Activated naive CD8-positive, alpha-beta T cell treated with anti-CD3 and anti-CD28 coated beads, Interleukin-2, amount 50 U/mL, for 24 hours (primary cell): ENCODE measurements at regions not wholly inside any gene's neighbourhood (a gene's known extent, or its start where the extent isn't known, plus 50 kb on each side); places are given as distances from the start of the nearest gene placed in this dataset.

Experiments
- ATAC-seq: fragments of 150-1000 bp; cut with Tn5 transposase; one replicate; pipeline ENCODE4 v1.10.0; 2021
- DNase-seq: peaks from one replicate; pipeline ENCODE4 v3.0.0; 2021
- H3K27ac Mint-ChIP-seq: one replicate; pipeline ENCODE4 v1.8.0; 2021; ENCODE audit warnings: mild to moderate bottlenecking, mixed read lengths
- H3K27me3 Mint-ChIP-seq: one replicate; pipeline ENCODE4 v1.8.0; 2021; ENCODE audit warnings: mixed read lengths
- H3K36me3 Mint-ChIP-seq: one replicate; pipeline ENCODE4 v1.8.0; 2021; ENCODE audit warnings: low read depth, mixed read lengths
- H3K4me1 Mint-ChIP-seq: one replicate; pipeline ENCODE4 v1.8.0; 2021; ENCODE audit warnings: mixed read lengths
- H3K4me3 Mint-ChIP-seq: one replicate; pipeline ENCODE4 v1.8.0; 2021; ENCODE audit warnings: mild to moderate bottlenecking, moderate library complexity, mixed read lengths
- H3K9me3 Mint-ChIP-seq: one replicate; pipeline ENCODE4 v1.8.0; 2021; ENCODE audit warnings: mixed read lengths

DNA sequence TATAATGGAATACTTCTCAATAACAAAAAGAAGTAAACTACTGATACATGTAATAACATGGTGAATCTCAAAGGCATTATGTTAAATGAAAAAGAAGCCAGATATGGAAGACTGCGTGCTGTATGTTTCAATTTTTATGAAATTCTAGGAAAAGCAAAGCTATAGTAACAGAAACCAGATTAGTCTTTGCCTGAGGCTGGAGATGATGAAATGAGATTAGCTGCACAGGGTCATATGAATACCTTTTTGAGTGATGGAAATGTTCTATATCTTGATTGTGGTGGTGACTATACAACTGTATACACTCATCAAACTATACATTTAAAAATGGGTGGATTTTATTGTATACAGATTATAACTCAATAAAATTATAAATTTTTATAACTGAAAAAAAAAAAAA lies 113.5 kb downstream of the TMEM30B start:
- no peak for DNase-seq
- no peak for ATAC-seq
- H3K27me3 Mint-ChIP-seq = peaks cover 36% of the 10 kb centered on the region
- H3K27ac Mint-ChIP-seq = no peak overlapping the region
- peaks cover 9% of the 10 kb centered on the region for H3K9me3 Mint-ChIP-seq
- H3K36me3 Mint-ChIP-seq = no peaks in the 10 kb centered on the region
- no peaks in the 10 kb centered on the region for H3K4me1 Mint-ChIP-seq
- no peak overlapping the region for H3K4me3 Mint-ChIP-seq

DNA sequence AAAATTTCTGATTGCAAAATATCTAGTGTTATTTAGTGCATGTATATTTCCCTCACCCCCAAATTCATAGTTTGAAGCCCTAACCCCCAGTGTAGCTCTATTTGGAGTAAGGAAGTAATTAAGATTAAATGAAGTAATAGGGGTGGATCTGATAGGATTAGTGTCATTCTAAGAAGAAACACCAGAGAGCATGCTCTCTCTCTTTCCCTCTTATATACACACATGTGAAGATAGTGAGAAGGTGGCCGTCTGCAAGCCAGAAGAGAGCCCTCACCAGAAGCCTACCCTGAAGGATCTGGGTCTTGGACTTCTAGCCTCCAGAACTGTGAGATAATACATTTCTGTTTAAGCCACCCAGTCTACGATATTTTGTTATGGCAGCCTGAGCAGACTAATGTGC lies 120.3 kb downstream of the TMEM30B start:
- H3K4me3 Mint-ChIP-seq = no peak overlapping the region
- no peak overlapping the region for H3K27ac Mint-ChIP-seq
- DNase-seq (no peak), ATAC-seq (no peak)
- no peaks in the 10 kb centered on the region for H3K36me3 Mint-ChIP-seq
- no peaks in the 10 kb centered on the region for H3K4me1 Mint-ChIP-seq
- peaks cover 5% of the 10 kb centered on the region for H3K9me3 Mint-ChIP-seq
- peaks cover 26% of the 10 kb centered on the region for H3K27me3 Mint-ChIP-seq

DNA sequence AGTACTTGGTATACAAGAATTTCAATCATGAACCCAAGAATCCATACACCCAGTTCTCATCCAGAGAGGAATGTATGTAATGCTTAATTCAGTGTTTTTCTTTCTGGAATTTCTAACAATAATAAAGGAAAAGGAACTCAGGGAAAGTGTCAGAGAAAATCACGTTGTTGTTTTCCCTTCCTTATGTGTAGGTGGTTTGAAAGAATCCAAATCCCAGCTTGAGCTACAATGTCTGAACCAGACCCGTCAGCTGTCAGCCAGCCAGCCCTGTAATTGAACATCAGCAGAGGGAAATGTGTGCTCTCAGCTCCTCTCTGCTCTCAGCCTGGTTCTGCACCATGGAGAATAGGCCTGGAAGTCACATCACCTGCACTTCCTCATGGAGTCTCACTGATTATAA lies 126.5 kb downstream of the TMEM30B start:
- Mint-ChIP-seq H3K4me3 (no peak overlapping the region), H3K27me3 (peaks cover 17% of the 10 kb centered on the region), H3K27ac (no peak overlapping the region), H3K4me1 (no peaks in the 10 kb centered on the region), H3K9me3 (no peaks in the 10 kb centered on the region), H3K36me3 (no peaks in the 10 kb centered on the region)
- no peak for ATAC-seq
- DNase-seq = no peak

DNA sequence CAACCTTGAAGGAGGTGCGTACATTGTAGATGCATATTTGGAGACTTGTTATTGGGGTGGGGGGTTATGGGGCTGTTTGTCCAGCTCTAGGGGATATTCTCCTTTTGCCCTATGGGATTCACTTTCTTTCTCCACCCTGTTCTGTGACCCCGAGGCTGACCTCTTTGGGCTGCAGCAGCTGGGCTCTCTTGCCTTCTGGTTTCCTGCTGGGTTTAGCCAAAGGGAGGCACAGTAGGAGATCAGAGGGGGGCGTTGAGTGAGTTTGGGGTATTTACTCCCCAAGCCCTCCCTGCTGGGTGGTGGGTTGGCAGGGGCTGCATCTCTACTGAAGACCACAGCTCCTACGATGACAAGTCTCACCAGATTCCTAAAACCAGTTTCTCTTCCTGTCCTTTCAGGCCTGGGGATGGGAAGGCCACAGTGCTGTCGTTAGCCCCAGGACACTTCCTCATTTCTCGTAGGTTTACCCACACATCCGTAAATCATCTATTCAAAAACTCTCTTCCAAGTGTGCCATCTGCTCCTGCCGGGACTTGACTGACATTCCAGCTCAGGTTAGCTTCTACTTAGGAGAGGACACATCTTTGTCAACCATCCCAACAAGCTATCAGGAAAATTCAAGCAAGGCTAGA lies 127.1 kb downstream of the TMEM30B start:
- Mint-ChIP-seq H3K9me3 (no peaks in the 10 kb centered on the region), H3K27ac (no peak overlapping the region)

DNA sequence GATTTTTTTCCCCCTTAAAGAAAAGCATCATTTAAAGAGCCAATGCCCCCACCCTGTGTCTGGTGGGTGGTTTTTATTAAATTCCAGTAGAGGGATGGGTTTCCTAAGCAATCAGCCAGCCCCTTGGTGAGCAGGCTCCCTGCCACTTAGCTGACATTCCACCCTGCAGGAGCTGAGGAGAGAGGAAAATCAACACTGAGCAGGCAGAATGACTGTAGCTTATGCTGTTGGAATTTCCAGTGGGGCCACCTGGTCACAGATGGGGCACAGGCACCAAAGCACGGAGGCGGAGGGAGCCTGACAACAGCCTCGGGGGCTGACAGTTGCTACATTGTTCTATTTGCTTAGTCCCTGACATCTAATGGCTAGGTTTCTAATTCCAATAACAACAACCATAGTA lies 127.7 kb downstream of the TMEM30B start:
- H3K4me1 Mint-ChIP-seq = no peaks in the 10 kb centered on the region
- DNase-seq (no peak), ATAC-seq (no peak)
- H3K36me3 Mint-ChIP-seq = no peaks in the 10 kb centered on the region
- no peaks in the 10 kb centered on the region for H3K9me3 Mint-ChIP-seq
- H3K4me3 Mint-ChIP-seq = no peak overlapping the region
- no peak overlapping the region for H3K27ac Mint-ChIP-seq
- H3K27me3 Mint-ChIP-seq = peaks cover 16% of the 10 kb centered on the region

More for the DNA sequence above, 127.1 kb downstream of the TMEM30B start:
- Mint-ChIP-seq H3K36me3 (no peaks in the 10 kb centered on the region), H3K4me3 (no peak overlapping the region), H3K27me3 (peaks cover 16% of the 10 kb centered on the region), H3K4me1 (no peaks in the 10 kb centered on the region)
- no peak for ATAC-seq
- DNase-seq = no peak

DNA sequence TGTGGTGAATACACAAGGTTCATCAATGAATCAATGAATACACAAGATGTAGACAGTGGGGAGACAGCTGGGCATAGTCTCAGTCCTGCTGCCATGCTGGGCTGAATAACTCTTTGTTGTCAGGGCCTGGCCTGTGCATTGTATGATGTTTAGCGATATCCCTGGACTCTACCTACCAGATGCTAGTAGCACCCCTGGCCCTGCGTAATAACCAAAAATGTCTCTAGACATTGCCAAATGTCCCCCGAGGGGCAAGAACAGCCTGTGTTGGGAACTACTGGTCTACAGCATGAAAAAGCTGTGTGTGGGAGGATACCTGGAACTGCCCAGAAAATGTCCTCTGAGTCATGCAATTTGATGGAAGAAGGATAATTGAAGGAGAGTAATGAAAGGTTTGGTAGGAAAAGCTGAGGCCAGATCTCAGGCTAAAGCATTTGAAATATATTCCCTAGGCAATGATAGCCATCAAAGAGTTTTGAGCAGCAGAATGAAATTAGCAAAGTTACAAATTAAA lies 128.2 kb downstream of the TMEM30B start:
- no peak for ATAC-seq
- Mint-ChIP-seq H3K9me3 (no peaks in the 10 kb centered on the region), H3K27me3 (peaks cover 16% of the 10 kb centered on the region), H3K27ac (no peak overlapping the region), H3K4me1 (no peaks in the 10 kb centered on the region), H3K4me3 (no peak overlapping the region), H3K36me3 (no peaks in the 10 kb centered on the region)
- no peak for DNase-seq

DNA sequence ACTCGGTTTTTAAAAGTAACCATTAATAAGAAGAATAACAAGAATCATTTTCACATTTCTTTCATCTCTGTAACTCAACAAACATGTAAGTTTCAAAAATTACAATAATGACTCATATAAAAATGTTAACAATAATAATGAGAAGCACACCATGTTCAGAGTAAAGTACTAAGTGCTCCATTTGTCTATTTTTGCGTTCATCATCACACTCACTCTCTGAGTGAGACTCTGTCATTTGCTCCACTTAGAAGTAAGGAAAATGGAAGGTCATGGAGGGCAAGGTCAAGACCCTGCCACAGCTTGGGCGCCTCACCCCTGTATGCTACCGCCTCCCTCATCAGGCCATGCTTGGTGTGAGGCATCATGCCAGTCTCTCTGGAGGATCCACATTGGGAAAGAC lies 129.9 kb downstream of the TMEM30B start:
- ATAC-seq = no peak
- Mint-ChIP-seq H3K27ac (no peak overlapping the region), H3K36me3 (no peaks in the 10 kb centered on the region), H3K4me3 (no peak overlapping the region), H3K4me1 (no peaks in the 10 kb centered on the region), H3K9me3 (no peaks in the 10 kb centered on the region), H3K27me3 (peaks cover 13% of the 10 kb centered on the region)
- DNase-seq = no peak

DNA sequence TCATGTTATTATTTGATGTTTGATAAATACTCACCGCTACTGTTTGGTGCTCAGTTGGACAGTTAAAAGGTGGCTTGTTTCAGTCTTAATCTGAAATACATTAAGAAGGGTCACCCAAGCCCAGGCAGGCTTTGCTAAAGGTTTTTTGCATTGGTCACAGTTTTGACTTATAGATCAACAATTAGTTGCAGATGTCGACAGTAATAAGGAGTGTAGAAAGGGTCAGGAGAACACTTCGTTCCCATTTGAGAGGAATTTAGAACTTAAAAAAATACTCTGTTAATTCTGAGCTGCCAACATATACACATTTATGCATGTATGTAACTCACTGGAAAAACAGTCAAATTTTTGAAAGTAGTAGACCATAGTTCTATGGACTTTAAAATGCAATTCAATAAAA lies 130.3 kb downstream of the TMEM30B start:
- H3K36me3 Mint-ChIP-seq = no peaks in the 10 kb centered on the region
- H3K9me3 Mint-ChIP-seq = no peaks in the 10 kb centered on the region
- no peak overlapping the region for H3K27ac Mint-ChIP-seq
- H3K27me3 Mint-ChIP-seq = peaks cover 13% of the 10 kb centered on the region
- H3K4me1 Mint-ChIP-seq = no peaks in the 10 kb centered on the region
- no peak overlapping the region for H3K4me3 Mint-ChIP-seq
- DNase-seq (no peak), ATAC-seq (no peak)

DNA sequence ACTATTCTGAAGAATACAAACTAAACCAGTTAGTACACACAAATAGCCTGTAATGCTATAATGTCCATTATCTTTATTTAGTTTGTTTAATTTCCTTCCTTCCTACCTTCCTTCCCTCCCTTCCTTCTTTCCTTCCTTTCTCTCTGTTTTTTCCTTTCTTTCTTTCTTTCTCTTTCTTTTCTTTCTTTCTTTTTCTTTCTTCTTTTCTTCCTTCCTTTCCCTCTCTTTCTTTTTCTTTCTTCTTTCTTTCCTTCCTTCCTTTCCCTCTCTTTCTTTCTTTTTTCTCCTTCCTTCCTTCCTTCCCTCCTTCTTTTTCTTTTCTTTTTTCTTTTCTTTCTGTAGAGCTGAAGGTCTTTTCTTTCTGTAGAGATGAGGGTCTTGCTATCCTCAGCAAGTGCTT lies 131.2 kb downstream of the TMEM30B start:
- H3K27ac Mint-ChIP-seq = no peak overlapping the region
- DNase-seq (no peak), ATAC-seq (no peak)
- H3K9me3 Mint-ChIP-seq = peaks cover 6% of the 10 kb centered on the region
- peaks cover 13% of the 10 kb centered on the region for H3K27me3 Mint-ChIP-seq
- no peaks in the 10 kb centered on the region for H3K4me1 Mint-ChIP-seq
- no peak overlapping the region for H3K4me3 Mint-ChIP-seq
- no peaks in the 10 kb centered on the region for H3K36me3 Mint-ChIP-seq

DNA sequence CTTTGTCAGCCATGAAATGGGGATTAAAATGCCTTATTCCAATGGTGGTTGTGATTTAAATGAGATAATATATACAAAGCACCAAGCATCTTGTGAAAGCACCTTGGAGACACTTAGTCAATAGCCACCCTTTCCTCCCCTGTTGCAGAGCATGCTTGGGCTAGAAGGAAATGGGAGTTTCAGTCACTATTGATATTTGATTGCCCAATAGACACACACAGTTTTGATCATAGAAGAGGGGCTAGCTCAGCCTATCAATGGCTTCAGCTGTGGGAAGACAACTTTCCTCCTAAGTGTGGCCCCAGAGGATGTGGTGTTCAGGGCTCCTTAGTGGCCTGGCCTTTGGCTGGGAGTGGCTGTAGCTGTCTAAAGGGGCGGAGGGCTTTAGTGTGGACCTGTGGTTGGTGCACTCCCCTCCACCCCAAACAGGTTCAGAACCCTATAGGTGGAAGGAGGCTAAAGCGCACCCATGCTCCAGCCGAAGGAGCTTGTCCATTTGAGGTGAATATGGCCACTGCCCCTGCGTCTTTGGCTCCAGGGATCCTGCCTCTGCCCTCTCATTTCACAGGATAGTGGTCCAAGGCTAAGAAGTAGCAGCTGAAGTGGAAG lies 132.3 kb downstream of the TMEM30B start:
- ATAC-seq (no peak), DNase-seq (no peak)
- H3K4me1 Mint-ChIP-seq = no peaks in the 10 kb centered on the region
- H3K27ac Mint-ChIP-seq = no peak overlapping the region
- H3K9me3 Mint-ChIP-seq = peaks cover 13% of the 10 kb centered on the region
- H3K27me3 Mint-ChIP-seq = peaks cover 13% of the 10 kb centered on the region
- no peaks in the 10 kb centered on the region for H3K36me3 Mint-ChIP-seq
- H3K4me3 Mint-ChIP-seq = no peak overlapping the region

DNA sequence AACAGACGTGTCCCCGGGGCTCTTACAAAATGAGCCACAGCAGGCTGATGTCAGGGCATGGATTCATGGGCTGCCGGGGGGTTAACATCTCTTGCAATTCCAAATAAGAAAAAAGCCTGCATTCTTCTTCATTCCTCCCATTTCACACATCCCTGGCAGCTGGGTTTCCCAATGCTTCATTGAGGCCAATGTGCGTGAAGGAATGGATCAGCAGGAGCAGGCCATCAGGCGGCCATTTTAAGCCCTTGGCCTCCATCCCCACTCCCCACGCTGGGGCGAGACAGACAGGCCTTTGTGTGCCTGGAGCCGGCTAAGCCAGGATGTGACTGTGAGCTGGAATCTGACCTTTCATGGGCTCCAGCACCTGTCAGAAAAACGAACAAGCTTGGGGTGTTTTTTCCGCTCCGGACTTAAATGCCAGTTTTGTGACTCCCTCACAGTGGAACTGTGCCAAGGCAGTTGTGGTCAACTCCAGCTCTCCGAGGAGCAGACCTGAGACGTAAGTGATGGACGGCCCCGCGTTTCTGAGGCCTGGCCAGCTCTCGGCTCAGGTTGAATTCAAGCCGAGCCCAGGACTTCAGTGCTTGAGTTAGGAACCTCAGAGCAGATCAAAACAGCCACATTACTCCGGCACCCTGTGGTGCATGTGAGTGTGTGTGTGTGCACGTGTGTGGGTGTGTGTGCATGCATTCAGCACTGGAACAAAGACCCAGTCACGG lies 133.1 kb downstream of the TMEM30B start:
- Mint-ChIP-seq H3K4me3 (no peak overlapping the region), H3K27me3 (peaks cover 13% of the 10 kb centered on the region), H3K27ac (no peak overlapping the region), H3K9me3 (peaks cover 21% of the 10 kb centered on the region), H3K4me1 (no peaks in the 10 kb centered on the region), H3K36me3 (no peaks in the 10 kb centered on the region)
- DNase-seq (no peak), ATAC-seq (no peak)

DNA sequence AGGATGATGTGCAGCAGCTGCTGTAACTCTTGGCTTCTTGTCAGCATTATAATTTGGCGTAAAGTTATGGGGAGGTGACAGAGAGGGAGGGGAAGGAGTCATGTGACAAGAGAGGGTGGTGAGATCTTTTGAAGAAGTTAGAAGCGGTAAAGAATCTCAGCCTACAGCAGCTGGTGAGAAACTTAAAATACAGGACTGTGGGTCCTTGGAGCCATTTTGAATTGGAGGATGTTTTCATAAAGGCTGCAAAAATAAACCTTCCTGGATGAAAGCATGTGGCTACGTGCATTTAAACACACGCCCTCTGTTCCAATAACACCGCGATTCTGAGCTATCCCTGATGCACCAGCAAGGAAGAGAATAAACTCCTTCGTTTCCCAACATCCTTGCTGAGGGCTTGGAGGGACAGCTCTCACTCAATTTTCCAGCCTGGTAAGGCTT lies 133.7 kb downstream of the TMEM30B start:
- Mint-ChIP-seq H3K27ac (no peak overlapping the region), H3K4me3 (no peak overlapping the region), H3K27me3 (peaks cover 12% of the 10 kb centered on the region), H3K36me3 (no peaks in the 10 kb centered on the region), H3K9me3 (peaks cover 22% of the 10 kb centered on the region), H3K4me1 (no peaks in the 10 kb centered on the region)
- no peak for ATAC-seq
- DNase-seq = no peak

DNA sequence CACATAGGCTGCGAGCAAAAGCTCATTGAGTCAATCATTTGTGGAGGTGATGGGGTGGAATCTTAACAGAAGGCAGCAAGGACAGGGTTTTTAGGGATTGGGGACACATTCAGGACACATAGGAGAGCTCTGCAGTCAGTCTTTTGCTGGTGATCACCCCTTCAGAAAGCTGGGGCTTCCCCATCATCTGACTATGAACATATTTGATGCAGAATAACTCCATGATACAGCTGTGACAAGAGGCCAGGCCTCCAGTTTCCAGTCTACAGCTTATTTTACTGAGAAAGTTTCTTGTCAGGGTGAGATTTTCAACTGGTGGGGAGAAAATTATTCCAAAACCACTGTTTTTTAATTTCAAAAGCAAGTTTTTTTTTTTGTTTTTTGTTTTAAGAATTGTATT lies 134.2 kb downstream of the TMEM30B start:
- Mint-ChIP-seq H3K36me3 (no peaks in the 10 kb centered on the region), H3K27me3 (peaks cover 12% of the 10 kb centered on the region), H3K9me3 (peaks cover 22% of the 10 kb centered on the region), H3K27ac (no peak overlapping the region), H3K4me3 (no peak overlapping the region), H3K4me1 (no peaks in the 10 kb centered on the region)
- DNase-seq (no peak), ATAC-seq (no peak)

DNA sequence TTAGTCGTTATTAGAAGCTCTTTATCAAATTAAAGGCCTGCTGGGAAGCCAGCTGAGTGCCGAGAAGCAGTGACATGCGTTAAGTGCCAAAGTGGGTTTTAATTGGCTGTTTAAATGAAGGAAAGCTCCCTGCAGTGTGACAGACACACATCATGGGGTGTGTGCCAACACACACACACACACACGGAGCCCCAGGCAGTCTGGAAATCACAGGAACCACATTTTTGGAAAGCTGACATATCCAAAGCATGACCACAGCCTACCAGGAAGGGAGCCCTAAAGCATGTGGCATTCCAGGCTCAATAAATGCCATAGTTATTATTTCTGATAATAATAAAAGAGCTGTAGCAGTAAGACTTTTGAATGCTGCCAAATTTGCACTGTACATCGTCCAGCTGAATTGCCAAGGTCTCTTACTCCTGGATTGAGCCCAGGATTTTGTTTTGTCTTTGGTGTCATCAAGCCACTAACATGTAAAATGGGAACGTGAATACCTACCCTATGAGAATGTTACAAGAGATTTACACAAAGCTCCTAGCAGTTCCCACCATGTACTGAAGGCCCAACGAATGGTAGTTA lies 135.1 kb downstream of the TMEM30B start:
- H3K27ac Mint-ChIP-seq = no peak overlapping the region
- no peaks in the 10 kb centered on the region for H3K36me3 Mint-ChIP-seq
- DNase-seq (no peak), ATAC-seq (no peak)
- no peaks in the 10 kb centered on the region for H3K4me1 Mint-ChIP-seq
- no peak overlapping the region for H3K4me3 Mint-ChIP-seq
- peaks cover 9% of the 10 kb centered on the region for H3K27me3 Mint-ChIP-seq
- H3K9me3 Mint-ChIP-seq = peaks cover 22% of the 10 kb centered on the region
